SK-N-SH treated with all-trans-retinoic acid at 6 μM for 48 hours (cell line): ENCODE measurements at regions not wholly inside any gene's neighbourhood (a gene's known extent, or its start where the extent isn't known, plus 50 kb on each side); places are given as distances from the start of the nearest gene placed in this dataset.

Experiments used
- ATAC-seq: fragments of 200-7000 bp; cut with Tn5 transposase; 3 replicates; pipeline ENCODE4 v1.9.1; 2020; ENCODE audit warnings: mild to moderate bottlenecking, moderate library complexity
- ARNTL ChIP-seq: fragments of 450-650 bp; formaldehyde crosslinking; IDR thresholded peaks from 2 replicates; pipeline ENCODE4 v1.5.0; 2020; ENCODE audit warnings: low read depth, mild to moderate bottlenecking, moderate library complexity, borderline replicate concordance
- BACH2 ChIP-seq: fragments of 250-450 bp; sonication (Bioruptor Pico); IDR thresholded peaks from 2 replicates; pipeline ENCODE4 v1.9.0; 2021; ENCODE audit warnings: mild to moderate bottlenecking, borderline replicate concordance
- CREB5 ChIP-seq: fragments of 250-450 bp; sonication (Bioruptor Pico); IDR thresholded peaks from 2 replicates; pipeline ENCODE4 v1.5.1; 2020; ENCODE audit warnings: low read depth, mild to moderate bottlenecking, moderate library complexity
- CSDC2 ChIP-seq: fragments of 250-450 bp; sonication (Bioruptor Pico); IDR thresholded peaks from 2 replicates; pipeline ENCODE4 v1.5.0; 2020; ENCODE audit warnings: mild to moderate bottlenecking, moderate library complexity
- CSRNP3 ChIP-seq: fragments of 250-450 bp; sonication (Bioruptor Pico); IDR thresholded peaks from 2 replicates; pipeline ENCODE4 v1.5.1; 2021; ENCODE audit warnings: mild to moderate bottlenecking, moderate library complexity
- ESRRG ChIP-seq: fragments of 250-450 bp; sonication (Bioruptor Pico); IDR thresholded peaks from 2 replicates; pipeline ENCODE4 v1.6.1; 2021; ENCODE audit warnings: mild to moderate bottlenecking
- GLIS3 ChIP-seq: fragments of 250-450 bp; sonication (Bioruptor Pico); IDR thresholded peaks from 2 replicates; pipeline ENCODE4 v1.5.0; 2020; ENCODE audit warnings: mild to moderate bottlenecking, moderate library complexity
- ISL1 ChIP-seq: fragments of 250-450 bp; sonication (Bioruptor Pico); IDR thresholded peaks from 2 replicates; pipeline ENCODE4 v2.1.2; 2022; ENCODE audit warnings: mild to moderate bottlenecking, moderate library complexity
- OSR1 ChIP-seq: fragments of 250-450 bp; sonication (Bioruptor Pico); IDR thresholded peaks from 2 replicates; pipeline ENCODE4 v1.8.0; 2022; ENCODE audit warnings: moderate library complexity, mild to moderate bottlenecking, inconsistent platforms
- PATZ1 ChIP-seq: fragments of 250-450 bp; sonication (Bioruptor Pico); IDR thresholded peaks from 2 replicates; pipeline ENCODE4 v1.8.0; 2020; ENCODE audit warnings: mild to moderate bottlenecking, moderate library complexity, borderline replicate concordance
- POU6F1 ChIP-seq: fragments of 250-450 bp; sonication (Bioruptor Pico); IDR thresholded peaks from 2 replicates; pipeline ENCODE4 v1.8.0; 2021; ENCODE audit warnings: low read depth, mild to moderate bottlenecking, moderate library complexity, borderline replicate concordance
- PPARA ChIP-seq: fragments of 250-450 bp; sonication (Bioruptor Pico); IDR thresholded peaks from 2 replicates; pipeline ENCODE4 v1.5.0; 2020; ENCODE audit warnings: mild to moderate bottlenecking, borderline replicate concordance
- RARB ChIP-seq: fragments of 250-450 bp; sonication (Bioruptor Pico); IDR thresholded peaks from 2 replicates; pipeline ENCODE4 v1.8.0; 2021; ENCODE audit warnings: mild to moderate bottlenecking, moderate library complexity
- SNAI2 ChIP-seq: fragments of 250-450 bp; sonication (Bioruptor Pico); IDR thresholded peaks from 2 replicates; pipeline ENCODE4 v1.5.0; 2020; ENCODE audit warnings: mild to moderate bottlenecking, moderate library complexity
- TCF4 ChIP-seq: fragments of 250-450 bp; sonication (Bioruptor Pico); IDR thresholded peaks from 2 replicates; pipeline ENCODE4 v1.8.0; 2021; ENCODE audit warnings: mild to moderate bottlenecking, moderate library complexity, borderline replicate concordance
- TSHZ2 ChIP-seq: fragments of 250-450 bp; sonication (Bioruptor Pico); IDR thresholded peaks from 2 replicates; pipeline ENCODE4 v1.5.0; 2020; ENCODE audit warnings: mild to moderate bottlenecking, moderate library complexity
- ZC3H10 ChIP-seq: fragments of 250-450 bp; sonication (Bioruptor Pico); IDR thresholded peaks from 2 replicates; pipeline ENCODE4 v1.5.1; 2021; ENCODE audit warnings: mild to moderate bottlenecking, moderate library complexity
- ZFP3 ChIP-seq: fragments of 250-450 bp; sonication (Bioruptor Pico); IDR thresholded peaks from 2 replicates; pipeline ENCODE4 v1.5.0; 2020; ENCODE audit warnings: mild to moderate bottlenecking, moderate library complexity
- ZFP30 ChIP-seq: fragments of 450-650 bp; formaldehyde crosslinking; IDR thresholded peaks from 2 replicates; pipeline ENCODE4 v1.5.0; 2022; ENCODE audit warnings: mild to moderate bottlenecking, moderate library complexity
- ZNF565 ChIP-seq: fragments of 450-650 bp; formaldehyde crosslinking; conservative IDR thresholded peaks from 2 replicates; pipeline ENCODE4 v1.5.0; 2020; ENCODE audit warnings: low read depth, mild to moderate bottlenecking, moderate library complexity
- ZNF70 ChIP-seq: fragments of 450-650 bp; formaldehyde crosslinking; IDR thresholded peaks from 2 replicates; pipeline ENCODE4 v1.5.0; 2020; ENCODE audit warnings: mild to moderate bottlenecking, moderate library complexity
- ZNF8 ChIP-seq: fragments of 450-650 bp; formaldehyde crosslinking; IDR thresholded peaks from 2 replicates; pipeline ENCODE4 v1.5.0; 2020; ENCODE audit warnings: mild to moderate bottlenecking, moderate library complexity

GRCh38 chr7:131002600-131002999, 268.6 kb upstream of the KLF14 start:
- TF ChIP-seq ZNF70 (no peak), CSDC2 (CRISPR knock-in tag) (no peak), ISL1 (no peak), RARB (CRISPR knock-in tag) (no peak), OSR1 (CRISPR knock-in tag) (no peak), TSHZ2 (CRISPR knock-in tag) (no peak), ZFP3 (CRISPR knock-in tag) (no peak), SNAI2 (CRISPR knock-in tag) (no peak)
- ATAC-seq = no peak

GRCh38 chr7:131003634-131004033, 269.6 kb upstream of the KLF14 start:
- TF ChIP-seq ZC3H10 (no peak), CSRNP3 (CRISPR knock-in tag) (no peak), BACH2 (CRISPR knock-in tag) (no peak), OSR1 (CRISPR knock-in tag) (no peak), ESRRG (CRISPR knock-in tag) (no peak), TSHZ2 (CRISPR knock-in tag) (no peak), ARNTL (CRISPR knock-in tag) (no peak), PPARA (CRISPR knock-in tag) (no peak), CREB5 (no peak), ZNF565 (no peak)
- ATAC-seq = no peak

- ATAC-seq = no peak
Observed at GRCh38 chr7:131004371-131004770, 270.4 kb upstream of the KLF14 start.

More at GRCh38 chr7:131004371-131004770, 270.4 kb upstream of the KLF14 start:
- TF ChIP-seq PPARA (CRISPR knock-in tag) = no peak
- TF ChIP-seq GLIS3 (CRISPR knock-in tag) = no peak
- no peak for TF ChIP-seq RARB (CRISPR knock-in tag)
- TF ChIP-seq ZNF8 (CRISPR knock-in tag) = no peak
- no peak for TF ChIP-seq TSHZ2 (CRISPR knock-in tag)
- no peak for TF ChIP-seq ZFP30 (CRISPR knock-in tag)
- no peak for TF ChIP-seq TCF4 (CRISPR knock-in tag)
- no peak for TF ChIP-seq POU6F1 (CRISPR knock-in tag)
- TF ChIP-seq OSR1 (CRISPR knock-in tag) = no peak
- no peak for TF ChIP-seq PATZ1 (CRISPR knock-in tag)
- no peak for TF ChIP-seq ESRRG (CRISPR knock-in tag)
- TF ChIP-seq ZNF70 = no peak
